ENCODE measurements at regions not wholly inside any gene's neighbourhood (a gene's known extent, or its start where the extent isn't known, plus 50 kb on each side); places are given as distances from the start of the nearest gene placed in this dataset.

GRCh38 chr1:55362558-55362957, 147.4 kb upstream of the USP24 start:
- Histone ChIP-seq H3K4ac (ENCODE audit: low read length) (no peak overlapping the region), H3K18ac (ENCODE audit: low read length) (no peak overlapping the region), H3K4me1 (ENCODE audit: control insufficient read depth in 2 of 2, insufficient read depth in 1 of 2, low read depth in 1 of 2, low read length in 2 of 2) (no peaks in the 10 kb centered on the region), H2BK5ac (ENCODE audit: low read length) (no peak overlapping the region), H3K9me3 (replicated peaks in 1 of 2; ENCODE audit: control insufficient read depth in 2 of 2, insufficient read depth in 1 of 2, low read depth in 1 of 2, low read length in 2 of 2) (no peaks in the 10 kb centered on the region), H3K9ac (ENCODE audit: low read depth, low read length, poor library complexity) (no peak overlapping the region), H2BK12ac (ENCODE audit: low read length) (no peak overlapping the region), H3K36me3 (replicated peaks in 1 of 2; ENCODE audit: control insufficient read depth in 2 of 2, insufficient read depth in 2 of 2, low read length in 2 of 2) (no peaks in the 10 kb centered on the region), H3K4me2 (ENCODE audit: insufficient read depth, low read length, poor library complexity, severe bottlenecking) (no peak overlapping the region), H2AK5ac (ENCODE audit: low read depth, low read length) (no peak overlapping the region), H3K4me3 (ENCODE audit: low read length in 2 of 2) (no peak overlapping the region), H2BK15ac (ENCODE audit: low read length) (no peak overlapping the region), H2BK120ac (ENCODE audit: low read depth, low read length) (no peak overlapping the region), H4K8ac (ENCODE audit: low read depth, low read length) (no peak overlapping the region), H3K14ac (ENCODE audit: low read length) (no peak overlapping the region), H3K27me3 (ENCODE audit: control insufficient read depth in 3 of 3, insufficient read depth in 3 of 3, low read depth in 1 of 3, low read length in 3 of 3) (no peaks in the 10 kb centered on the region), H3K79me1 (ENCODE audit: low read depth, low read length) (no peaks in the 10 kb centered on the region), H2AFZ (ENCODE audit: low read length) (no peak overlapping the region), H3K27ac (replicated peaks; ENCODE audit: low read length) (no peak overlapping the region), H4K91ac (ENCODE audit: low read depth, low read length, poor library complexity) (no peak overlapping the region), H3K23ac (ENCODE audit: low read depth, low read length, poor library complexity) (no peak overlapping the region)
- WGBS, 2 donors (ENCODE audit: extremely low coverage in 2 of 2, insufficient read length in 2 of 2, insufficient replicate concordance in 1 of 2) = no CpG with 5 or more reads among the region's 3 CpGs
- DNase-seq (ENCODE audit: low spot score) = no peak

GRCh38 chr1:55359611-55360010, 144.4 kb upstream of the USP24 start:
- no peak overlapping the region for H2BK12ac ChIP-seq (ENCODE audit: low read length)
- no peaks in the 10 kb centered on the region for H3K27me3 ChIP-seq (ENCODE audit: control insufficient read depth in 3 of 3, insufficient read depth in 3 of 3, low read depth in 1 of 3, low read length in 3 of 3)
- H3K4me1 ChIP-seq (ENCODE audit: control insufficient read depth in 2 of 2, insufficient read depth in 1 of 2, low read depth in 1 of 2, low read length in 2 of 2) = no peaks in the 10 kb centered on the region
- no peak overlapping the region for H3K4me2 ChIP-seq (ENCODE audit: insufficient read depth, low read length, poor library complexity, severe bottlenecking)
- no peak overlapping the region for H3K27ac ChIP-seq (replicated peaks; ENCODE audit: low read length)
- no peaks in the 10 kb centered on the region for H3K79me1 ChIP-seq (ENCODE audit: low read depth, low read length)
- H4K91ac ChIP-seq (ENCODE audit: low read depth, low read length, poor library complexity) = no peak overlapping the region
- no peaks in the 10 kb centered on the region for H3K9me3 ChIP-seq (replicated peaks in 1 of 2; ENCODE audit: control insufficient read depth in 2 of 2, insufficient read depth in 1 of 2, low read depth in 1 of 2, low read length in 2 of 2)
- H2BK15ac ChIP-seq (ENCODE audit: low read length) = no peak overlapping the region
- H3K18ac ChIP-seq (ENCODE audit: low read length) = no peak overlapping the region
- no peak overlapping the region for H2BK120ac ChIP-seq (ENCODE audit: low read depth, low read length)
- no peak overlapping the region for H2AFZ ChIP-seq (ENCODE audit: low read length)
- no peak overlapping the region for H3K4ac ChIP-seq (ENCODE audit: low read length)
- H4K8ac ChIP-seq (ENCODE audit: low read depth, low read length) = no peak overlapping the region
- H3K9ac ChIP-seq (ENCODE audit: low read depth, low read length, poor library complexity) = no peak overlapping the region
- H3K14ac ChIP-seq (ENCODE audit: low read length) = no peak overlapping the region
- no peak overlapping the region for H2AK5ac ChIP-seq (ENCODE audit: low read depth, low read length)
- no peak overlapping the region for H2BK5ac ChIP-seq (ENCODE audit: low read length)
- H3K23ac ChIP-seq (ENCODE audit: low read depth, low read length, poor library complexity) = no peak overlapping the region
- WGBS, 2 donors (ENCODE audit: extremely low coverage in 2 of 2, insufficient read length in 2 of 2, insufficient replicate concordance in 1 of 2) = no CpG with 5 or more reads among the region's 3 CpGs
- DNase-seq (ENCODE audit: low spot score) = no peak
- H3K36me3 ChIP-seq (replicated peaks in 1 of 2; ENCODE audit: control insufficient read depth in 2 of 2, insufficient read depth in 2 of 2, low read length in 2 of 2) = no peaks in the 10 kb centered on the region
- no peak overlapping the region for H3K4me3 ChIP-seq (ENCODE audit: low read length in 2 of 2)

GRCh38 chr1:55358581-55358980, 143.4 kb upstream of the USP24 start:
- H3K36me3 ChIP-seq (replicated peaks in 1 of 2; ENCODE audit: control insufficient read depth in 2 of 2, insufficient read depth in 2 of 2, low read length in 2 of 2) = no peaks in the 10 kb centered on the region
- H3K9ac ChIP-seq (ENCODE audit: low read depth, low read length, poor library complexity) = no peak overlapping the region
- H3K27ac ChIP-seq (replicated peaks; ENCODE audit: low read length) = no peak overlapping the region
- no peak for DNase-seq (ENCODE audit: low spot score)
- no peak overlapping the region for H3K4me3 ChIP-seq (ENCODE audit: low read length in 2 of 2)
- H3K4ac ChIP-seq (ENCODE audit: low read length) = no peak overlapping the region
- H2BK15ac ChIP-seq (ENCODE audit: low read length) = no peak overlapping the region
- H3K14ac ChIP-seq (ENCODE audit: low read length) = no peak overlapping the region
- H3K27me3 ChIP-seq (ENCODE audit: control insufficient read depth in 3 of 3, insufficient read depth in 3 of 3, low read depth in 1 of 3, low read length in 3 of 3) = no peaks in the 10 kb centered on the region
- no peak overlapping the region for H2AK5ac ChIP-seq (ENCODE audit: low read depth, low read length)
- H2BK120ac ChIP-seq (ENCODE audit: low read depth, low read length) = no peak overlapping the region
- H4K91ac ChIP-seq (ENCODE audit: low read depth, low read length, poor library complexity) = no peak overlapping the region
- no peak overlapping the region for H3K18ac ChIP-seq (ENCODE audit: low read length)
- no peak overlapping the region for H2BK5ac ChIP-seq (ENCODE audit: low read length)
- no peaks in the 10 kb centered on the region for H3K79me1 ChIP-seq (ENCODE audit: low read depth, low read length)
- no peak overlapping the region for H4K8ac ChIP-seq (ENCODE audit: low read depth, low read length)
- no peak overlapping the region for H3K23ac ChIP-seq (ENCODE audit: low read depth, low read length, poor library complexity)
- no peak overlapping the region for H2BK12ac ChIP-seq (ENCODE audit: low read length)
- H3K4me1 ChIP-seq (ENCODE audit: control insufficient read depth in 2 of 2, insufficient read depth in 1 of 2, low read depth in 1 of 2, low read length in 2 of 2) = no peaks in the 10 kb centered on the region
- H3K4me2 ChIP-seq (ENCODE audit: insufficient read depth, low read length, poor library complexity, severe bottlenecking) = no peak overlapping the region
- no peak overlapping the region for H2AFZ ChIP-seq (ENCODE audit: low read length)
- H3K9me3 ChIP-seq (replicated peaks in 1 of 2; ENCODE audit: control insufficient read depth in 2 of 2, insufficient read depth in 1 of 2, low read depth in 1 of 2, low read length in 2 of 2) = no peaks in the 10 kb centered on the region

GRCh38 chr1:55355549-55355948, 140.4 kb upstream of the USP24 start:
- Histone ChIP-seq H3K4me3 (ENCODE audit: low read length in 2 of 2) (no peak overlapping the region), H3K9ac (ENCODE audit: low read depth, low read length, poor library complexity) (no peak overlapping the region), H3K23ac (ENCODE audit: low read depth, low read length, poor library complexity) (no peak overlapping the region), H3K79me1 (ENCODE audit: low read depth, low read length) (no peaks in the 10 kb centered on the region), H4K91ac (ENCODE audit: low read depth, low read length, poor library complexity) (no peak overlapping the region), H2BK5ac (ENCODE audit: low read length) (no peak overlapping the region), H2AK5ac (ENCODE audit: low read depth, low read length) (no peak overlapping the region), H2BK15ac (ENCODE audit: low read length) (no peak overlapping the region), H3K27ac (replicated peaks; ENCODE audit: low read length) (no peak overlapping the region), H3K27me3 (ENCODE audit: control insufficient read depth in 3 of 3, insufficient read depth in 3 of 3, low read depth in 1 of 3, low read length in 3 of 3) (no peaks in the 10 kb centered on the region), H4K8ac (ENCODE audit: low read depth, low read length) (no peak overlapping the region), H3K4me1 (ENCODE audit: control insufficient read depth in 2 of 2, insufficient read depth in 1 of 2, low read depth in 1 of 2, low read length in 2 of 2) (no peaks in the 10 kb centered on the region), H3K4ac (ENCODE audit: low read length) (no peak overlapping the region), H3K36me3 (replicated peaks in 1 of 2; ENCODE audit: control insufficient read depth in 2 of 2, insufficient read depth in 2 of 2, low read length in 2 of 2) (no peaks in the 10 kb centered on the region), H2BK12ac (ENCODE audit: low read length) (no peak overlapping the region), H2BK120ac (ENCODE audit: low read depth, low read length) (no peak overlapping the region), H3K9me3 (replicated peaks in 1 of 2; ENCODE audit: control insufficient read depth in 2 of 2, insufficient read depth in 1 of 2, low read depth in 1 of 2, low read length in 2 of 2) (no peaks in the 10 kb centered on the region), H3K4me2 (ENCODE audit: insufficient read depth, low read length, poor library complexity, severe bottlenecking) (no peak overlapping the region), H3K14ac (ENCODE audit: low read length) (no peak overlapping the region), H3K18ac (ENCODE audit: low read length) (no peak overlapping the region), H2AFZ (ENCODE audit: low read length) (no peak overlapping the region)
- no CpG with 5 or more reads among the region's 4 CpGs for WGBS, 2 donors (ENCODE audit: extremely low coverage in 2 of 2, insufficient read length in 2 of 2, insufficient replicate concordance in 1 of 2)
- no peak for DNase-seq (ENCODE audit: low spot score)

Measured in neuronal stem cell (in vitro differentiated cells).